Astrocyte (in vitro differentiated cells and primary cell): ENCODE measurements at regions not wholly inside any gene's neighbourhood (a gene's known extent, or its start where the extent isn't known, plus 50 kb on each side); places are given as distances from the start of the nearest gene placed in this dataset.

Source experiments
- DNase-seq: peaks from one replicate; pipeline ENCODE4 v3.0.0-alpha.2; 2010; ENCODE audit warnings: low read depth
- FAIRE-seq: peaks from 2 replicates; lab custom pipeline; 2011; peaks lifted over from hg19 to GRCh38; lab: Jason Lieb, UNC
- H2AFZ ChIP-seq: 2 replicates; pipeline ENCODE4 v1.6.0; 2012; ENCODE audit warnings: low read depth, low read length, inconsistent platforms
- H3K27ac ChIP-seq: 2 replicates; pipeline ENCODE4 v1.5.1; 2011; ENCODE audit warnings: low read depth, low read length, inconsistent platforms
- H3K27me3 ChIP-seq: 2 replicates; pipeline ENCODE4 v1.6.0; 2011; ENCODE audit warnings: low read length, inconsistent platforms; ENCODE audit not compliant: insufficient read depth
- H3K36me3 ChIP-seq: 2 replicates; pipeline ENCODE4 v1.5.1; 2011; ENCODE audit warnings: low read length, inconsistent platforms; ENCODE audit not compliant: insufficient read depth
- H3K4me1 ChIP-seq: 2 replicates; pipeline ENCODE4 v1.5.1; 2011; ENCODE audit warnings: low read length, inconsistent platforms; ENCODE audit not compliant: insufficient read depth
- H3K4me2 ChIP-seq: 2 replicates; pipeline ENCODE4 v1.6.0; 2012; ENCODE audit warnings: low read length, inconsistent platforms
- H3K4me3 ChIP-seq: 2 replicates; pipeline ENCODE4 v1.5.1; 2011; ENCODE audit warnings: low read depth, mild to moderate bottlenecking, low read length, inconsistent platforms; ENCODE audit not compliant: insufficient read depth
- H3K79me2 ChIP-seq: 2 replicates; pipeline ENCODE4 v1.6.0; 2012; ENCODE audit warnings: mild to moderate bottlenecking, low read length, inconsistent platforms; ENCODE audit not compliant: insufficient read depth
- H3K9ac ChIP-seq: 2 replicates; pipeline ENCODE4 v1.6.0; 2012; ENCODE audit warnings: mild to moderate bottlenecking, low read length, inconsistent platforms
- H3K9me3 ChIP-seq: 2 replicates; pipeline ENCODE4 v1.5.1; 2012; ENCODE audit warnings: low read depth, mild to moderate bottlenecking, low read length, inconsistent platforms; ENCODE audit not compliant: insufficient read depth
- H4K20me1 ChIP-seq: 2 replicates; pipeline ENCODE4 v1.6.0; 2012; ENCODE audit warnings: low read length, inconsistent platforms; ENCODE audit not compliant: insufficient read depth
- H3K27ac Mint-ChIP-seq: one replicate; pipeline ENCODE4 v1.8.0; 2021; ENCODE audit warnings: mild to moderate bottlenecking, mixed read lengths; ENCODE audit not compliant: unreplicated experiment
- H3K27me3 Mint-ChIP-seq: one replicate; pipeline ENCODE4 v1.8.0; 2021; ENCODE audit warnings: low read depth, mixed read lengths; ENCODE audit not compliant: unreplicated experiment
- H3K36me3 Mint-ChIP-seq: one replicate; pipeline ENCODE4 v1.8.0; 2021; ENCODE audit warnings: low read depth, mixed read lengths; ENCODE audit not compliant: unreplicated experiment
- H3K4me1 Mint-ChIP-seq: one replicate; pipeline ENCODE4 v1.8.0; 2021; ENCODE audit warnings: low read depth, mixed read lengths; ENCODE audit not compliant: unreplicated experiment
- H3K4me3 Mint-ChIP-seq: one replicate; pipeline ENCODE4 v1.8.0; 2021; ENCODE audit warnings: mild to moderate bottlenecking, moderate library complexity, mixed read lengths; ENCODE audit not compliant: unreplicated experiment
- H3K9me3 Mint-ChIP-seq: one replicate; pipeline ENCODE4 v1.8.0; 2021; ENCODE audit warnings: mild to moderate bottlenecking, mixed read lengths; ENCODE audit not compliant: unreplicated experiment
- CTCF ChIP-seq: IDR thresholded peaks from 2 replicates; pipeline ENCODE4 v1.5.1; 2011; ENCODE audit warnings: low read depth, mild to moderate bottlenecking, inconsistent platforms, low read length, moderate library complexity; ENCODE audit not compliant: insufficient read depth
- EZH2 ChIP-seq: IDR thresholded peaks from 2 replicates; pipeline ENCODE4 v1.6.1; 2012; ENCODE audit warnings: mild to moderate bottlenecking, low read length, inconsistent platforms; ENCODE audit not compliant: insufficient read depth

GRCh38 chr21:35311985-35312384 is 262.9 kb upstream of the RUNX1 start:
- H2AFZ ChIP-seq: no peak overlapping the region
- peaks cover 5% of the 10 kb centered on the region for H3K4me1 Mint-ChIP-seq
- no peak for DNase-seq
- no peaks in the 10 kb centered on the region for H3K9me3 ChIP-seq
- H3K79me2 ChIP-seq: no peaks in the 10 kb centered on the region
- H3K4me3 ChIP-seq: no peak overlapping the region
- H3K4me2 ChIP-seq: no peak overlapping the region
- no peak overlapping the region for H3K4me3 Mint-ChIP-seq
- H3K27me3 ChIP-seq: no peaks in the 10 kb centered on the region
- no peak overlapping the region for H3K27ac ChIP-seq
- H3K36me3 ChIP-seq: no peaks in the 10 kb centered on the region
- H3K36me3 Mint-ChIP-seq: no peaks in the 10 kb centered on the region
- H3K27me3 Mint-ChIP-seq: no peaks in the 10 kb centered on the region
- TF ChIP-seq EZH2 (no peak), CTCF (no peak)
- no peak overlapping the region for H3K27ac Mint-ChIP-seq
- H3K9me3 Mint-ChIP-seq: peaks cover 4% of the 10 kb centered on the region
- no peaks in the 10 kb centered on the region for H4K20me1 ChIP-seq
- no peak for FAIRE-seq
- H3K4me1 ChIP-seq: peaks cover 4% of the 10 kb centered on the region
- H3K9ac ChIP-seq: no peak overlapping the region

- TF ChIP-seq CTCF (no peak), EZH2 (no peak)
- H3K9me3 ChIP-seq: no peaks in the 10 kb centered on the region
- peak; percentile 87 for DNase-seq
- no peak overlapping the region for H3K4me2 ChIP-seq
- H3K27me3 Mint-ChIP-seq: no peaks in the 10 kb centered on the region
- no peak overlapping the region for H3K27ac ChIP-seq
- no peak overlapping the region for H2AFZ ChIP-seq
- H3K36me3 ChIP-seq: no peaks in the 10 kb centered on the region
- no peaks in the 10 kb centered on the region for H4K20me1 ChIP-seq
- H3K4me1 Mint-ChIP-seq: peaks cover 5% of the 10 kb centered on the region
- no peak overlapping the region for H3K4me3 ChIP-seq
- no peaks in the 10 kb centered on the region for H3K27me3 ChIP-seq
- no peak overlapping the region for H3K4me3 Mint-ChIP-seq
- no peaks in the 10 kb centered on the region for H3K4me1 ChIP-seq
- no peak overlapping the region for H3K9ac ChIP-seq
- H3K36me3 Mint-ChIP-seq: no peaks in the 10 kb centered on the region
- peaks cover 4% of the 10 kb centered on the region for H3K9me3 Mint-ChIP-seq
- H3K27ac Mint-ChIP-seq: no peak overlapping the region
- peak; percentile 47 for FAIRE-seq
- no peaks in the 10 kb centered on the region for H3K79me2 ChIP-seq
Measured at GRCh38 chr21:35309316-35309715, 260.2 kb upstream of the RUNX1 start.

GRCh38 chr21:35303085-35303484 is 254.0 kb upstream of the RUNX1 start:
- Mint-ChIP-seq H3K9me3 (peaks cover 6% of the 10 kb centered on the region), H3K4me1 (peaks cover 8% of the 10 kb centered on the region)

More at GRCh38 chr21:35303085-35303484, 254.0 kb upstream of the RUNX1 start:
- DNase-seq (peak; percentile 93), FAIRE-seq (peak; percentile 96)
- H3K36me3 Mint-ChIP-seq: no peaks in the 10 kb centered on the region
- Histone ChIP-seq H2AFZ (no peak overlapping the region), H3K9ac (no peak overlapping the region), H3K9me3 (no peaks in the 10 kb centered on the region), H3K4me2 (no peak overlapping the region), H3K27ac (peak overlapping the region; percentile 45), H3K27me3 (no peaks in the 10 kb centered on the region), H3K4me1 (peaks cover 5% of the 10 kb centered on the region), H4K20me1 (no peaks in the 10 kb centered on the region), H3K79me2 (no peaks in the 10 kb centered on the region), H3K36me3 (no peaks in the 10 kb centered on the region), H3K4me3 (no peak overlapping the region)
- peak overlapping the region; percentile 93 for H3K27ac Mint-ChIP-seq
- H3K4me3 Mint-ChIP-seq: peak overlapping the region; percentile 24
- H3K27me3 Mint-ChIP-seq: no peaks in the 10 kb centered on the region
- TF ChIP-seq EZH2: no peak
- no peak for TF ChIP-seq CTCF
